DOHH2 (cell line): ENCODE measurements at regions not wholly inside any gene's neighbourhood (a gene's known extent, or its start where the extent isn't known, plus 50 kb on each side); places are given as distances from the start of the nearest gene placed in this dataset.

Experiments
- H3F3A ChIP-seq: fragments of 200-600 bp; sonication (generic), shearing (Covaris generic); 2 replicates; pipeline ENCODE4 v1.6.0; 2016; ENCODE audit warnings: antibody characterized with exemption, mild to moderate bottlenecking; ENCODE audit not compliant: control insufficient read depth, insufficient read depth
- H3K27ac ChIP-seq: fragments of 200-600 bp; sonication (generic); 2 replicates; pipeline ENCODE4 v1.5.1; 2014; ENCODE audit warnings: low read depth, mild to moderate bottlenecking, low read length, moderate library complexity
- H3K27me3 ChIP-seq: fragments of 200-600 bp; sonication (generic); 2 replicates; pipeline ENCODE4 v1.6.1; 2014; ENCODE audit warnings: mild to moderate bottlenecking, low read length, mixed read lengths; ENCODE audit not compliant: control insufficient read depth
- H3K36me3 ChIP-seq: fragments of 200-600 bp; sonication (generic); 2 replicates; pipeline ENCODE4 v1.6.1; 2014; ENCODE audit warnings: mild to moderate bottlenecking, low read length, moderate library complexity, mixed read lengths; ENCODE audit not compliant: control insufficient read depth
- H3K4me1 ChIP-seq: fragments of 200-600 bp; sonication (generic); 2 replicates; pipeline ENCODE4 v1.6.1; 2014; ENCODE audit warnings: mild to moderate bottlenecking, low read length, mixed read lengths; ENCODE audit not compliant: control insufficient read depth
- H3K4me2 ChIP-seq: fragments of 200-600 bp; sonication (generic); 2 replicates; pipeline ENCODE4 v1.6.0; 2014; ENCODE audit warnings: mild to moderate bottlenecking, low read length, moderate library complexity
- H3K4me3 ChIP-seq: fragments of 200-600 bp; sonication (generic); 2 replicates; pipeline ENCODE4 v1.5.1; 2014; ENCODE audit warnings: mild to moderate bottlenecking, low read length, mixed read lengths
- H3K79me2 ChIP-seq: fragments of 200-600 bp; sonication (generic); 2 replicates; pipeline ENCODE4 v1.6.1; 2014; ENCODE audit warnings: mild to moderate bottlenecking, low read length, mixed read lengths; ENCODE audit not compliant: control insufficient read depth
- H3K9me2 ChIP-seq: fragments of 200-600 bp; sonication (generic); replicated peaks from 2 replicates; pipeline ENCODE4 v1.6.1; 2014; ENCODE audit warnings: mild to moderate bottlenecking, low read length, mixed read lengths; ENCODE audit not compliant: control insufficient read depth
- H3K9me3 ChIP-seq: fragments of 200-600 bp; sonication (generic); 2 replicates; pipeline ENCODE4 v1.6.1; 2014; ENCODE audit warnings: antibody characterized with exemption, low read length, mixed read lengths; ENCODE audit not compliant: control insufficient read depth, insufficient read depth
- H4K20me1 ChIP-seq: fragments of 200-600 bp; sonication (generic); 2 replicates; pipeline ENCODE4 v1.6.0; 2014; ENCODE audit warnings: low read depth, mild to moderate bottlenecking, antibody characterized with exemption, low read length, moderate library complexity; ENCODE audit not compliant: control insufficient read depth, insufficient read depth
- CTCF ChIP-seq: fragments of 200-600 bp; sonication (generic); IDR thresholded peaks from one replicate; pipeline ENCODE4 v1.5.1; 2014; ENCODE audit warnings: antibody characterized with exemption, mild to moderate bottlenecking, low read depth, low read length; ENCODE audit not compliant: poor library complexity, severe bottlenecking
- EZH2phosphoT487 ChIP-seq: fragments of 200-600 bp; sonication (generic); IDR thresholded peaks from 2 replicates; pipeline ENCODE4 v1.6.1; 2017; ENCODE audit warnings: borderline replicate concordance, mild to moderate bottlenecking, antibody characterized with exemption, low read length, moderate library complexity, mixed read lengths

- Histone ChIP-seq H3K79me2 (no peaks in the 10 kb centered on the region), H3K27me3 (no peaks in the 10 kb centered on the region), H3K9me3 (no peaks in the 10 kb centered on the region), H3K4me2 (no peak overlapping the region), H4K20me1 (no peaks in the 10 kb centered on the region), H3K4me1 (no peaks in the 10 kb centered on the region), H3F3A (no peaks in the 10 kb centered on the region), H3K27ac (no peak overlapping the region), H3K4me3 (no peak overlapping the region), H3K9me2 (no peaks in the 10 kb centered on the region), H3K36me3 (no peaks in the 10 kb centered on the region)
- TF ChIP-seq CTCF = no peak
Observed at GRCh38 chr6:168968228-168968627, 285.4 kb downstream of the THBS2 start.

- H3K9me2 ChIP-seq = no peaks in the 10 kb centered on the region
- H3K4me1 ChIP-seq = no peaks in the 10 kb centered on the region
- H3K36me3 ChIP-seq = no peaks in the 10 kb centered on the region
- H3K4me3 ChIP-seq = no peak overlapping the region
- no peaks in the 10 kb centered on the region for H3K9me3 ChIP-seq
- H3K79me2 ChIP-seq = no peaks in the 10 kb centered on the region
- no peaks in the 10 kb centered on the region for H4K20me1 ChIP-seq
- H3K27ac ChIP-seq = no peak overlapping the region
- H3F3A ChIP-seq = no peaks in the 10 kb centered on the region
- no peaks in the 10 kb centered on the region for H3K27me3 ChIP-seq
- TF ChIP-seq EZH2phosphoT487 = no peak
- no peak for TF ChIP-seq CTCF
- no peak overlapping the region for H3K4me2 ChIP-seq
Observed at GRCh38 chr6:168967281-168967925, 286.2 kb downstream of the THBS2 start.

GRCh38 chr6:168964138-168964835 lies 289.4 kb downstream of the THBS2 start:
- Histone ChIP-seq H3K9me2 (no peaks in the 10 kb centered on the region), H3K9me3 (no peaks in the 10 kb centered on the region), H3K4me2 (no peak overlapping the region), H3K4me3 (no peak overlapping the region), H3K4me1 (no peaks in the 10 kb centered on the region), H3K79me2 (no peaks in the 10 kb centered on the region), H4K20me1 (no peaks in the 10 kb centered on the region), H3K27ac (no peak overlapping the region), H3K27me3 (no peaks in the 10 kb centered on the region), H3F3A (no peaks in the 10 kb centered on the region), H3K36me3 (no peaks in the 10 kb centered on the region)
- TF ChIP-seq EZH2phosphoT487 (no peak), CTCF (no peak)
